GM18517 (cell line): ENCODE measurements at regions not wholly inside any gene's neighbourhood (a gene's known extent, or its start where the extent isn't known, plus 50 kb on each side); places are given as distances from the start of the nearest gene placed in this dataset.

Experiments
- ATAC-seq: cut with Tn5 transposase; IDR thresholded peaks from one replicate; pipeline ENCODE4 v1.9.1; 2021; ENCODE audit warnings: mild to moderate bottlenecking, moderate library complexity; ENCODE audit not compliant: unreplicated experiment

GRCh38 chr6:63371104-63371715 lies 51.4 kb upstream of the LGSN start:
- no peak for ATAC-seq

- ATAC-seq = no peak
Measured at GRCh38 chr6:63372951-63373533, 53.3 kb upstream of the LGSN start.

- ATAC-seq = no peak
Measured at GRCh38 chr6:63389191-63389844, 69.5 kb upstream of the LGSN start.

DNA sequence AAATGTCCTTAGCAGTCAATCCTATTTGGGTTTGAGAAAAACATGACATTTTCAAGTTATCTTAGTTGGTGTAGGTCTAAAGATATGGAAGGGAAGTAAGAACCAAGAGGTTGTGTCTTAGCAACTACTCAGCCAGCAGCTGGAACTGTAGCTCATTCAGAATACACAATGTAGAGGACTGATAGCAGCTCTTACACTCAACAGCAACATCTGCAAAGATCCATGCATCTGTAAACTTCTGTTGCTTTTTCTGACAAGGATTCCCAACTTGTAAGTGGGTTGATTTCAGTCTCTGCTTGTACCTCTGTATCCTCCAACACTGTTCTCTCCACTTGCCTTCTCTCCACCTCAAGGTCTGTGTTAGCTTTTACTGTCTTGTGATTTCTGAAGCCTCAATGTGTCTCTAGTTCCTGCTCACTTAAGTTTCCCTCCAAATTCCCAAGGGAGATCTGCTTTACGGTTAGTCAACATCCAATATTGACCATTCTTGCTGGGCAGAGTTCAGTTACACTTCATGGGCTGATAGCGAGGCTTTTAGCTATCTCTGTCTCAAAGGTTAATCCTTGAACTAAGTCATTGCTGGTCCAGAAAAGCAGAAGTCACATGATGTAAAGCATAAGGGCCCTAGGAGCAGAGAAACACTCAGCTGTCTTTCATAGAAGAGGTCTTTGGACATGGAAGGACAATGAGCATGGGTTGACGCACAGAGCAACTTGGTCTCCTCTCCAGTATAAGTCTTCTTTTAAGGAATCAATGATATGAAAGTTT lies 71.6 kb upstream of the LGSN start:
- ATAC-seq = no peak

DNA sequence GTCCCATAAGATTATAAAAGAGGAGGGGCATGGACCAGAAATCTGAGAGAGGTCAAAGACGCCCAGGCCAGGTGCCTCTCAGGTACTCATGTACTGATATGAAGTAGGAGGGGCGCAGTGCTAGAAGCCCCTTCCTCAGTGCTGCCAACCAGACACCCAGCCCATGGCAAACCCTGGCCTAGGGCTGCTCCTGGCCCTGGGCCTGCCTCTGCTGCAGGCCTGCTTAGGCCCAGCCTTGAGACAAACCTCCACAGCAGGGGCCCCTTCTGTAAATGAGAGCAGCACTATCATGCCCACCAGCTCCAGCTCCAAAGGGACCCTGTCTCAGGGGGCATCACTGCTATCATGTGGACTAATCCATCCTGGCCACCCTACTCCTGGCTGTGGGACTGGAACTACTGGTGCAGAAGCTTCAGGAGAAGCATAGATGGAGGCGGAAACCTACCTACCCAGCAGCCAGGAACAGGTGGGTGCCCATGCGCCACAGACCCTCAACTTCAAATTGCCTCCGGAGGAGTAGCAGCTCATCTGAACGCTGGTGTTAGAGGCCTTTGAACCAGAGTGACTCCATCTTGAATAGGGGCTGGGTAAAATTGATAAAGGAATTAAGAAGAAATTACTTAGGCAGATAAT lies 72.4 kb upstream of the LGSN start:
- no peak for ATAC-seq

DNA sequence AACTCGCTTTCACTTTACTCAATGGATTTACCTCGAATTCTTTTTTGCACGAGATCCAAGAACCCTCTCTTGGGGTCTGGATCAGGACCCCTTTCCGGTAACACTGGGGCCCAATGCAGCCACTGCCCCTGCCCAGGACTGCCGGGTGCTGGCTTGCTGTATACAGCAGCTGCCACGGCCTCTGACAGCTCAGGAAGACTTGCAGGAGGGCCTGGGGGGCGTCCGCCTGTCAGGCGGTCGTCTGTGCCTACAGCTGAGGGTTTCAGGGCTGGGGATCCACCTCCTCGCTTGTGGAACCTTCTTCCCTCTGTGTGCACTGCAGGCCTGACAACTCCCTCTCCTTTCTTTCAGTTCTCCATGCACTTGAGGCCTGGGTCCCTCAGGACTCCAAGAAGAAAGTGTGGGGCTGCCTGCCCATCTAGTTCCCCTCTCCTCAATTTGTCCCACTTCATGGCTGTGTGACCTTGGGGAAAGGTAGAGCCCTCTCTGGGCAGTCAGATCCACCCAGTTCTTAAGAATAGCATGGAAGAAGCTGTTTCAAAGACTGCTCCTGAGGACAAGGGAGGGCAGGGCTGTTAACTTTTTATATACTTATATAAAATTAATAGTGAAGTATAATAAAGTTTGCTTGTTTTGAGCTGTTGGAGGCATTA lies 75.0 kb upstream of the LGSN start:
- ATAC-seq = no peak

DNA sequence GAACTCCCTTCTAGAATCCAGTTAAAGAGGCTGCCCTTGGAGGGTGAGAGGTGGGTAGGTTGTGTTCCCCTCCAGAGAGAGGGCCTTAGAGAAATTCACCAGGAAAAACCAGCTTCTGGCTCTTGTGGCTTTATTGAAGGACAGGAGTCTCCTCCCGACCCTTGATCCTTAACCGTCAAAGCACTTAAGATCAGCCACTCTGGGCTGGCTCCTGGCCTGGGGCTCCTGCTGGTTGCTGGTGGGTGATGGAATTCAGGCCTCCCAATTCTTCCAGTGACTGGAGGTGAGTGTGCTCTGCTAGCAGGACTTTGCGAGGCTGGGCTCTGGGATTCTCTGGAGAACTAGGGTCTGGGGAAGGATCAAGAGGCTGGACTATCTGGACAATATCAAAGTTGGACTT lies 75.6 kb upstream of the LGSN start:
- ATAC-seq = no peak

- ATAC-seq = no peak
Measured at GRCh38 chr6:63403725-63404124, 83.9 kb upstream of the LGSN start.

- ATAC-seq = no peak
Measured at GRCh38 chr6:63410435-63411426, 90.9 kb upstream of the LGSN start.

- ATAC-seq = no peak
Measured at GRCh38 chr6:63415286-63415685, 95.5 kb upstream of the LGSN start.

DNA sequence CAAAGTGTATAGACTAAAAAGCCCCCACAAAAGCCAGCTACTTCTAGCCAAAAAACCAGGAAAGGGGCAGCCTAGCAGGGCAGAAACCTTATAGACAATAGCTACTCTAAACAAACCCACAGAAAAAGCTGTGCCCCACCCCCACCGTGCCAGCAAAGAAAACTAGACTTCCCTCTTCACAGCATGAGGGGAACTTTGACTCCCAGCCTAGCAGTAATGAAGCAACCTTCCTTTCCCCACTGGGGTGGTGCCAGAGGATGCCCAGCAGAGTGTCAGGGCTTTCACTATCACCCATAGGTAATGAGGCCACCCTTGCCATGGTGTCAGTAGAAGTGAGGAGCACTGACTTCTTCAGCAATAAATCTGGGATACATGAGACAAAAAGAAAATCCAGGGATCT lies 99.0 kb upstream of the LGSN start:
- no peak for ATAC-seq

DNA sequence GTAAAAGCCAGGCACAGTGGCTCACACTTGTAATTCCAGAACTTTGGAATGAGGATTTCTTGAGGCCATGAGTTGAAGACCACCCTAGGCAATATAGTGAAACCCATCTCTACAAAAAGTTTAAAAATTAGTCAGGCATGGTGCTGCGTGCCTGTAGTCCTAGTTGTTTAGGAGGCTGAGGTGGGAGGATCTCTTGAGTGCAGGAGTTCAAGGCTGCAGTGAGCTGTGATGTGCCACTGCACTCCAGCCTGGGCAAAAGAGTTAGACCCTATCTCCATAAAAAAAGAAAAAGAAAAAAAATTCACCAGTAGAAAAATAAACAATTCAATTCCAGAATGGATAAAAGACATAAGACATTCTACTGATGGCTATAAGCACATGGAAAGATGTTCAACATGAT lies 104.9 kb upstream of the LGSN start:
- ATAC-seq = no peak

DNA sequence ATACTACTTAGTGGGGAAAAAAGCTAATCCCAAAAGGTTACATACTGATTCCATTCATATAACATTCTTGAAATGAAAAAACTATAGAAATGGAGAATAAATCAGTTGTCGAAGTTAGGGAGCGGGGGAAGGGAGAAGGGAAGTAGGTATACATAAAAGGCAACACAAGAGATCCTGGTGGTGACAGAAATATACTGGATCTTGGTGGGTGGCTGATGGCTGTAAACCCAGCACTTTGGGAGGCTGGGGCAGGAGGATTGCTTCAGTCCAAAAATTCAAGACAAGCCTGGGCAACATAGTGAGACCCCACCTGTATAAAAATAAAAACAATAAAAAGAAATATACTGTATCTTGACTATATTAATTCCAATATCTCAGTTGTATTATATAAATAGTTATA lies 105.7 kb upstream of the LGSN start:
- no peak for ATAC-seq

DNA sequence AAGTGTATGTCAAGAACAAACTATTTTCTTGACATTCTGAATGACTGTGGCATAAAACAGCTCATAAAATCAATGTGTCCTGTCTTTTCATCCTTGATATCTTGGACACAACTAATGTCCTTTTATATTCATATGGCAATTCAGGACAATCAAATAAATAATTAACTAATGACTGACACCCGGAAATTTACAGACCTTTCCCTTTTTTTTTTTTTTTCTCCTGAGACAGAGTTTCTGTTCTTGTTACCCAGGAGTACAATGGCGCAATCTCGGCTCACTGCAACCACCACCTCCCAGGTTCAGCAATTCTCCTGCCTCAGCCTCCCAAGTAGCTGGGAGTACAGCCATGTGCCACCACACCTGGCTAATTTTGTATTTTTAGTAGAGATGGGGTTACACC lies 107.1 kb upstream of the LGSN start:
- ATAC-seq = no peak

- no peak for ATAC-seq
Measured at GRCh38 chr6:63427951-63428350, 108.2 kb upstream of the LGSN start.

DNA sequence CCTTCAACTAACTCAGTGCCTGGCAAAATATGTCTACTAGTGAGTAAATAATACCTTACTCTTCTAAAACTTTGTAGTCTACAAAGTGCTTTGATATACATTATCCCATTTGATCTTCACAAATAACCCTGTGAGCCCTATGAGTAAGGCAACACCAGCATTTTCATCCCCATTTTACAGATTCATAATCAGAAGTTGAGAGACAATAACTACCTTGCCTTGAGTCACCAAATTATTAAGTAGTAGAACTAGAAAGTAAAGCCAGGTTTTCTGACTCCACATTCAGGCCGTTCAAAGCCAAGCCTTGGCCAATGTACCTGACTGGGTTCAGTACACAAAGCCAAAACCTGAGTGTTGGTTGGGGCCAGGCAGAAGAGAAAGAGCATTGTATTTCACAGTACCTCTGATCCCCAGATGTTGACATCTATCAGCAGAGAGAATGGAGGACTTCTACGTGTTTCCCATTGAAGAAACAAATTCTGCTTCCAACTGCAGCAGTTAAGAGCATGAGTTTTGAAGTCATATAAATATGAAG lies 111.3 kb upstream of the LGSN start:
- no peak for ATAC-seq

- no peak for ATAC-seq
Measured at GRCh38 chr6:63434943-63435342, 115.2 kb upstream of the LGSN start.

GRCh38 chr6:63436356-63436755 lies 116.6 kb upstream of the LGSN start:
- ATAC-seq = no peak

GRCh38 chr6:63437058-63437457 lies 117.3 kb upstream of the LGSN start:
- no peak for ATAC-seq
